K562 (cell line): ENCODE measurements at regions not wholly inside any gene's neighbourhood (a gene's known extent, or its start where the extent isn't known, plus 50 kb on each side); places are given as distances from the start of the nearest gene placed in this dataset.

ENCODE experiments used
- ARID1B ChIP-seq: fragments of 450-650 bp; IDR thresholded peaks from 2 replicates; pipeline ENCODE4 v1.6.1; 2016; ENCODE audit warnings: antibody characterized with exemption, mild to moderate bottlenecking, inconsistent platforms
- CREM ChIP-seq: IDR thresholded peaks from 2 replicates; pipeline ENCODE4 v1.6.1; 2014; ENCODE audit warnings: antibody characterized with exemption, low read depth
- CTCFL ChIP-seq: IDR thresholded peaks from 2 replicates; pipeline ENCODE4 v1.6.1; 2011; ENCODE audit warnings: borderline replicate concordance, low read depth, mild to moderate bottlenecking, moderate library complexity, low read length; ENCODE audit not compliant: insufficient read depth, poor library complexity, severe bottlenecking
- GABPB2 ChIP-seq: fragments of 250-450 bp; sonication (Bioruptor Pico); conservative IDR thresholded peaks from 2 replicates; pipeline ENCODE4 v1.5.1; 2021; ENCODE audit warnings: mild to moderate bottlenecking
- KLF16 ChIP-seq: IDR thresholded peaks from 2 replicates; pipeline ENCODE4 v1.6.1; 2016; ENCODE audit warnings: antibody characterized with exemption
- MCM7 ChIP-seq, 2 experiments: fragments of 450-650 bp; IDR thresholded peaks; 2 replicates each; pipeline ENCODE4 v1.6.1; 2016 to 2018
- PHF21A ChIP-seq: fragments of 450-650 bp; IDR thresholded peaks from 2 replicates; pipeline ENCODE4 v1.6.1; 2017; ENCODE audit warnings: low read depth, borderline replicate concordance
- REST ChIP-seq, 2 experiments: fragments of 450-650 bp; formaldehyde crosslinking in 1 of 2; IDR thresholded peaks; 2 replicates each; pipeline versions ENCODE4 v1.4.0 to v1.6.1; 2014 to 2020; ENCODE audit warnings: mild to moderate bottlenecking in 2 of 2, borderline replicate concordance in 1 of 2, low read depth in 1 of 2
- SMARCE1 ChIP-seq: fragments of 450-650 bp; IDR thresholded peaks from 2 replicates; pipeline ENCODE4 v1.7.1; 2016; ENCODE audit warnings: mild to moderate bottlenecking
- TAF15 ChIP-seq: fragments of 200-400 bp; formaldehyde crosslinking; IDR thresholded peaks from 2 replicates; pipeline ENCODE4 v1.6.1; 2017; ENCODE audit warnings: mild to moderate bottlenecking, low read depth, low read length, moderate library complexity
- TSC22D4 ChIP-seq: fragments of 450-650 bp; IDR thresholded peaks from 2 replicates; pipeline ENCODE4 v1.6.1; 2016; ENCODE audit warnings: missing genetic modification characterization, missing biosample characterization, control low read depth
- ZBTB17 ChIP-seq: fragments of 450-650 bp; formaldehyde crosslinking; IDR thresholded peaks from 2 replicates; pipeline ENCODE4 v1.4.0; 2020; ENCODE audit warnings: mild to moderate bottlenecking
- ZNF24 ChIP-seq: fragments of 450-650 bp; IDR thresholded peaks from 2 replicates; pipeline ENCODE4 v1.6.1; 2016
- ZNF354B ChIP-seq: fragments of 250-450 bp; sonication (Bioruptor Pico); IDR thresholded peaks from 2 replicates; pipeline ENCODE4 v1.4.0; 2020
- ZNF445 ChIP-seq: fragments of 250-450 bp; sonication (Bioruptor Pico); IDR thresholded peaks from 2 replicates; pipeline ENCODE4 v1.4.0; 2020; ENCODE audit warnings: low read depth, mild to moderate bottlenecking, moderate library complexity
- ZNF584 ChIP-seq: fragments of 200-800 bp; sonication (Bioruptor generic); IDR thresholded peaks from 2 replicates; pipeline ENCODE4 v1.6.1; 2016; ENCODE audit warnings: low read depth, mild to moderate bottlenecking, missing genetic modification characterization, missing compliant biosample characterization
- ZZZ3 ChIP-seq: fragments of 450-650 bp; IDR thresholded peaks from 2 replicates; pipeline ENCODE4 v1.6.1; 2016; ENCODE audit warnings: antibody characterized with exemption, mild to moderate bottlenecking, moderate library complexity
- TF ChIP-seq, protein P1 (sequence below), 3 experiments: IDR thresholded peaks in 2 of 3; conservative IDR thresholded peaks in 1 of 3; 2 replicates each; pipeline ENCODE4 v1.5.1; 2011 to 2012; ENCODE audit warnings: low read length in 3 of 3, mild to moderate bottlenecking in 3 of 3, control low read depth in 2 of 3, improper control_type of control experiment in 1 of 3, inconsistent platforms in 1 of 3, low read depth in 1 of 3, mixed read lengths in 1 of 3, moderate library complexity in 1 of 3; ENCODE audit not compliant: insufficient read depth in 2 of 3

DNA sequence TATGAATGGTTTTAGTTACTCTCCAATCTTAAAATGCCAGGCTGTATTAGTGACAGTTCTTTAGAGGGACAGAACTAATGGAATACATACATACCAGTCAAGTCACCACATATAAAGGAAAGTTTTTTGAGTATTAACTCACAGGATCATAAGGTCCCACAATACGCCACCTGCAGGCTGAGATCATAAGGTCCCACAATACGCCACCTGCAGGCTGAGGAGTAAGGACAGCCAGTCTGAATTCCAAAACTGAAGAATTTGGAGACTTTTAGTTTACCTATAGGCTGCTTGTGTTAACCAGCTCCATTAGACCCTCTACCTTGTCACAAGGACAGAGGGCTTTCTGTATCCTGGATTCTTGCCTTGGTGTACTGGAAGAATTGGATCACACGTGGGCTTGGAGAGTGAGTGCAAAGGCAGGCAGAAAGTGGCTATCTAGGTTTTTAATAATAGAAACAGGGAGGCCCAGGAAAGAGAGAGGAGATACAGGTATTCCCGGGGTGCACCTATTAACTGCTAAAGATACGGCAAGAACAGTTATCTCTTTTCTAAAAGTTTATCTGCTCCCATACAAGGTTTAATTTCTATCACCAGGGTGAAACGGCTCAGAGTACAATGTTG lies 234.9 kb upstream of the CYRIA start (continued):
- peak; percentile 95 for TF ChIP-seq CTCFL
- TF ChIP-seq PHF21A, result no peak
- no peak for TF ChIP-seq ZNF354B (CRISPR knock-in tag)
- no peak for TF ChIP-seq ARID1B
- no peak for TF ChIP-seq ZNF445 (CRISPR knock-in tag)
- TF ChIP-seq TSC22D4 (tag), result no peak
- no peak for TF ChIP-seq TAF15
- no peak for TF ChIP-seq MCM7 (IDR thresholded peaks at IDR 0.05)
- peak; percentile 20; the same call in 1 of the 2 replicates for TF ChIP-seq REST (IDR thresholded peaks at IDR 0.05; ENCODE audit: borderline replicate concordance)
- no peak for TF ChIP-seq REST (CRISPR knock-in tag; IDR thresholded peaks at IDR 0.05; ENCODE audit: low read depth)
- TF ChIP-seq GABPB2 (CRISPR knock-in tag), result no peak
- TF ChIP-seq SMARCE1, result no peak
- TF ChIP-seq, protein P1, sequence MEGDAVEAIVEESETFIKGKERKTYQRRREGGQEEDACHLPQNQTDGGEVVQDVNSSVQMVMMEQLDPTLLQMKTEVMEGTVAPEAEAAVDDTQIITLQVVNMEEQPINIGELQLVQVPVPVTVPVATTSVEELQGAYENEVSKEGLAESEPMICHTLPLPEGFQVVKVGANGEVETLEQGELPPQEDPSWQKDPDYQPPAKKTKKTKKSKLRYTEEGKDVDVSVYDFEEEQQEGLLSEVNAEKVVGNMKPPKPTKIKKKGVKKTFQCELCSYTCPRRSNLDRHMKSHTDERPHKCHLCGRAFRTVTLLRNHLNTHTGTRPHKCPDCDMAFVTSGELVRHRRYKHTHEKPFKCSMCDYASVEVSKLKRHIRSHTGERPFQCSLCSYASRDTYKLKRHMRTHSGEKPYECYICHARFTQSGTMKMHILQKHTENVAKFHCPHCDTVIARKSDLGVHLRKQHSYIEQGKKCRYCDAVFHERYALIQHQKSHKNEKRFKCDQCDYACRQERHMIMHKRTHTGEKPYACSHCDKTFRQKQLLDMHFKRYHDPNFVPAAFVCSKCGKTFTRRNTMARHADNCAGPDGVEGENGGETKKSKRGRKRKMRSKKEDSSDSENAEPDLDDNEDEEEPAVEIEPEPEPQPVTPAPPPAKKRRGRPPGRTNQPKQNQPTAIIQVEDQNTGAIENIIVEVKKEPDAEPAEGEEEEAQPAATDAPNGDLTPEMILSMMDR (IDR thresholded peaks at IDR 0.05 in 2 of 3, conservative IDR thresholded peaks at IDR 0.05 in 1 of 3; ENCODE audit: insufficient read depth in 2 of 3, low read depth in 1 of 3, low read length in 3 of 3), result peak; percentile 87 to 100 (median 99)
- no peak for TF ChIP-seq ZNF584 (CRISPR knock-in tag)
- no peak for TF ChIP-seq ZZZ3
- 0 out of 2 replicates have a peak, but pooled peaks have one; percentile 16 for TF ChIP-seq CREM
- no peak for TF ChIP-seq ZNF24
- peak; percentile 67; the same call in 1 of the 2 replicates for TF ChIP-seq KLF16
- TF ChIP-seq ZBTB17 (CRISPR knock-in tag), result no peak
